HCT116 (cell line): ENCODE measurements at regions not wholly inside any gene's neighbourhood (a gene's known extent, or its start where the extent isn't known, plus 50 kb on each side); places are given as distances from the start of the nearest gene placed in this dataset.

ENCODE experiments used
- POLR2A ChIP-seq: IDR thresholded peaks from 2 replicates; pipeline ENCODE4 v1.7.0; 2011; ENCODE audit warnings: borderline replicate concordance; ENCODE audit not compliant: insufficient read depth, insufficient read length; ENCODE audit errors: extremely low read depth
- TF ChIP-seq, protein P1 (sequence below), 3 experiments: fragments of 200-600 bp in 1 of 3; sonication (generic) in 1 of 3; IDR thresholded peaks in 2 of 3; conservative IDR thresholded peaks in 1 of 3; 2 replicates each; pipeline ENCODE4 v1.5.1; 2012 to 2017; ENCODE audit warnings: low read depth in 2 of 3, low read length in 2 of 3, antibody characterized with exemption in 1 of 3, borderline replicate concordance in 1 of 3, control low read depth in 1 of 3, mild to moderate bottlenecking in 1 of 3, mixed read lengths in 1 of 3, mixed run types in 1 of 3, moderate library complexity in 1 of 3; ENCODE audit not compliant: insufficient read depth in 1 of 3

DNA sequence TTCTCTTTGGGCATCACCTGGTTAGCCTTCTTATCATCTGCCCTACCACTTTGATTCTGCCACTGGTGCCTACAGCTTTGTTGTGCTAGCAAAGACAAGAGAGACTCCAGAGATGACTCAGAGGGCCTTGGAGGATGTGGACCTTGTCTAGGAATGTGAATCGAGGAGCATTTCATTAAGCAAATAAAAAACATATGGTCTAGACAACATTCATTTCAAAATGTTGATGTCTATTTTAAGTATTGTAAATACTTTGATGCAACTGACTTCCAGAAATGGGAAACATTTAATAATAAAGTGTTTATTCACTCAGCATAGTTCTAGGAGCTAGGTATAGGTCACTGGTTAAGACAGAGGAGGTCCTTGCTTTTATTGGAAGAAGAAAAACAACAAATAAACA lies 195.5 kb downstream of the CDCA7 start:
- TF ChIP-seq POLR2A = no peak
- TF ChIP-seq, protein P1, sequence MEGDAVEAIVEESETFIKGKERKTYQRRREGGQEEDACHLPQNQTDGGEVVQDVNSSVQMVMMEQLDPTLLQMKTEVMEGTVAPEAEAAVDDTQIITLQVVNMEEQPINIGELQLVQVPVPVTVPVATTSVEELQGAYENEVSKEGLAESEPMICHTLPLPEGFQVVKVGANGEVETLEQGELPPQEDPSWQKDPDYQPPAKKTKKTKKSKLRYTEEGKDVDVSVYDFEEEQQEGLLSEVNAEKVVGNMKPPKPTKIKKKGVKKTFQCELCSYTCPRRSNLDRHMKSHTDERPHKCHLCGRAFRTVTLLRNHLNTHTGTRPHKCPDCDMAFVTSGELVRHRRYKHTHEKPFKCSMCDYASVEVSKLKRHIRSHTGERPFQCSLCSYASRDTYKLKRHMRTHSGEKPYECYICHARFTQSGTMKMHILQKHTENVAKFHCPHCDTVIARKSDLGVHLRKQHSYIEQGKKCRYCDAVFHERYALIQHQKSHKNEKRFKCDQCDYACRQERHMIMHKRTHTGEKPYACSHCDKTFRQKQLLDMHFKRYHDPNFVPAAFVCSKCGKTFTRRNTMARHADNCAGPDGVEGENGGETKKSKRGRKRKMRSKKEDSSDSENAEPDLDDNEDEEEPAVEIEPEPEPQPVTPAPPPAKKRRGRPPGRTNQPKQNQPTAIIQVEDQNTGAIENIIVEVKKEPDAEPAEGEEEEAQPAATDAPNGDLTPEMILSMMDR (IDR thresholded peaks at IDR 0.05 in 2 of 3, conservative IDR thresholded peaks at IDR 0.05 in 1 of 3; ENCODE audit: borderline replicate concordance in 1 of 3, insufficient read depth in 1 of 3, low read depth in 2 of 3, low read length in 2 of 3) = no peak
